GM23338 (cell line): ENCODE measurements at regions not wholly inside any gene's neighbourhood (a gene's known extent, or its start where the extent isn't known, plus 50 kb on each side); places are given as distances from the start of the nearest gene placed in this dataset.

ENCODE experiments used
- ATAC-seq: fragments of 200-7000 bp; cut with Tn5 transposase; 3 replicates; pipeline ENCODE4 v1.9.1; 2020
- DNase-seq: peaks from one replicate; pipeline ENCODE4 v3.0.0-alpha.2; 2015; ENCODE audit warnings: low spot score
- H2AFZ ChIP-seq: fragments of 200-600 bp; sonication (generic); 2 replicates; pipeline ENCODE4 v1.8.0; 2016; ENCODE audit warnings: antibody characterized with exemption, mild to moderate bottlenecking, moderate library complexity
- H3F3A ChIP-seq: fragments of 200-600 bp; sonication (generic); replicated peaks from 2 replicates; pipeline ENCODE4 v1.8.0; 2017; ENCODE audit warnings: antibody characterized with exemption, mixed run types, low read depth
- H3K27ac ChIP-seq: fragments of 200-600 bp; sonication (generic); 2 replicates; pipeline ENCODE4 v1.6.1; 2016; ENCODE audit warnings: low read depth
- H3K27me3 ChIP-seq: fragments of 200-600 bp; sonication (generic); 2 replicates; pipeline ENCODE4 v1.8.0; 2016; ENCODE audit warnings: mild to moderate bottlenecking, mixed run types, moderate library complexity; ENCODE audit not compliant: insufficient read depth
- H3K36me3 ChIP-seq: fragments of 200-600 bp; sonication (generic); 2 replicates; pipeline ENCODE4 v1.8.0; 2016; ENCODE audit warnings: mild to moderate bottlenecking; ENCODE audit not compliant: insufficient read depth
- H3K4me1 ChIP-seq: fragments of 200-600 bp; sonication (generic); 2 replicates; pipeline ENCODE4 v1.8.0; 2016; ENCODE audit warnings: mild to moderate bottlenecking, moderate library complexity; ENCODE audit not compliant: insufficient read depth
- H3K4me2 ChIP-seq: fragments of 200-600 bp; sonication (generic); 2 replicates; pipeline ENCODE4 v1.7.1; 2017; ENCODE audit warnings: mixed run types
- H3K4me3 ChIP-seq: fragments of 200-600 bp; sonication (generic); 2 replicates; pipeline ENCODE4 v1.6.1; 2016; ENCODE audit warnings: mixed run types
- H3K79me2 ChIP-seq: fragments of 200-600 bp; sonication (generic); replicated peaks from 2 replicates; pipeline ENCODE4 v1.8.0; 2017; ENCODE audit warnings: mild to moderate bottlenecking; ENCODE audit not compliant: insufficient read depth
- H3K9me2 ChIP-seq: fragments of 200-600 bp; sonication (generic); 2 replicates; pipeline ENCODE4 v1.8.0; 2017; ENCODE audit not compliant: insufficient read depth
- H4K20me1 ChIP-seq: fragments of 200-600 bp; sonication (generic); replicated peaks from 2 replicates; pipeline ENCODE4 v1.8.0; 2017; ENCODE audit warnings: mild to moderate bottlenecking; ENCODE audit not compliant: insufficient read depth
- H3K27ac Mint-ChIP-seq: 2 replicates; pipeline ENCODE4 v1.8.0; 2020; ENCODE audit warnings: inconsistent platforms, mild to moderate bottlenecking, moderate library complexity, mixed read lengths
- H3K27me3 Mint-ChIP-seq: 3 replicates; pipeline ENCODE4 v1.8.0; 2022; ENCODE audit warnings: low read depth, mild to moderate bottlenecking, moderate library complexity, mixed read lengths, inconsistent platforms; ENCODE audit not compliant: insufficient read depth, poor library complexity
- H3K36me3 Mint-ChIP-seq: 3 replicates; pipeline ENCODE4 v1.8.0; 2021; ENCODE audit warnings: low read depth, mild to moderate bottlenecking, inconsistent platforms, moderate library complexity, mixed read lengths
- H3K4me1 Mint-ChIP-seq: 3 replicates; pipeline ENCODE4 v1.8.0; 2020; ENCODE audit warnings: mild to moderate bottlenecking, inconsistent platforms, mixed read lengths
- H3K4me3 Mint-ChIP-seq: 3 replicates; pipeline ENCODE4 v1.8.0; 2021; ENCODE audit warnings: moderate library complexity, mild to moderate bottlenecking, inconsistent platforms, mixed read lengths
- H3K9me3 Mint-ChIP-seq: 3 replicates; pipeline ENCODE4 v1.8.0; 2020; ENCODE audit warnings: moderate library complexity, mild to moderate bottlenecking, inconsistent platforms, mixed read lengths
- CREB1 ChIP-seq: fragments of 250-450 bp; sonication (Bioruptor Pico); IDR thresholded peaks from 2 replicates; pipeline ENCODE4 v1.5.0; 2020; ENCODE audit warnings: low read depth, mild to moderate bottlenecking, moderate library complexity
- CTCF ChIP-seq, 2 experiments: fragments of 200-600 bp in 1 of 2; sonication (generic) in 1 of 2; conservative IDR thresholded peaks; 2 replicates each; pipeline versions ENCODE4 v1.5.1 to v1.6.1; 2016 to 2017; ENCODE audit warnings: antibody characterized with exemption in 2 of 2, low read depth in 2 of 2, mild to moderate bottlenecking in 2 of 2, moderate library complexity in 1 of 2
- ZNF114 ChIP-seq: fragments of 250-450 bp; sonication (Bioruptor Pico); IDR thresholded peaks from 2 replicates; pipeline ENCODE4 v1.5.0; 2020; ENCODE audit warnings: mild to moderate bottlenecking, moderate library complexity
- TF ChIP-seq, protein P1 (sequence below): fragments of 250-450 bp; sonication (Bioruptor Pico); IDR thresholded peaks from 2 replicates; pipeline ENCODE4 v1.5.0; 2020; ENCODE audit warnings: mild to moderate bottlenecking, moderate library complexity

DNA sequence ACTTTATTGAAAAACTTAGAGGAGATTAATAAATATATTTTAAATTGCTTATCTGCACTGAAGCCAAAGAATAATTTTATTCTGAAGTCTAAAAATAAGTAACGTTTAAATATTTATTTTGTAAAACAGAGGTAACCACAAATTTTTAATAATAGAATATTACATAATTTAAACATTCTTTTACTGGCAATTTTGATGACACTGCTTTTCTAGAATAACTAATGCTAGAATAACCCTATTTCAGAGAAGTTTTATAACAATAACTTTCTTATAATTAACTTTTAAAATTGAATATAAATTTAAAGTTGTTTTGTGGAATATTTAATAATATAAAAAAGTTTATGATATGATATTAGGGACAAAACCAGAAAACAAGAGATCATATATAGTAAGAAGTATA, 409.6 kb upstream of the KCNMB2 start (continued):
- TF ChIP-seq, protein P1, sequence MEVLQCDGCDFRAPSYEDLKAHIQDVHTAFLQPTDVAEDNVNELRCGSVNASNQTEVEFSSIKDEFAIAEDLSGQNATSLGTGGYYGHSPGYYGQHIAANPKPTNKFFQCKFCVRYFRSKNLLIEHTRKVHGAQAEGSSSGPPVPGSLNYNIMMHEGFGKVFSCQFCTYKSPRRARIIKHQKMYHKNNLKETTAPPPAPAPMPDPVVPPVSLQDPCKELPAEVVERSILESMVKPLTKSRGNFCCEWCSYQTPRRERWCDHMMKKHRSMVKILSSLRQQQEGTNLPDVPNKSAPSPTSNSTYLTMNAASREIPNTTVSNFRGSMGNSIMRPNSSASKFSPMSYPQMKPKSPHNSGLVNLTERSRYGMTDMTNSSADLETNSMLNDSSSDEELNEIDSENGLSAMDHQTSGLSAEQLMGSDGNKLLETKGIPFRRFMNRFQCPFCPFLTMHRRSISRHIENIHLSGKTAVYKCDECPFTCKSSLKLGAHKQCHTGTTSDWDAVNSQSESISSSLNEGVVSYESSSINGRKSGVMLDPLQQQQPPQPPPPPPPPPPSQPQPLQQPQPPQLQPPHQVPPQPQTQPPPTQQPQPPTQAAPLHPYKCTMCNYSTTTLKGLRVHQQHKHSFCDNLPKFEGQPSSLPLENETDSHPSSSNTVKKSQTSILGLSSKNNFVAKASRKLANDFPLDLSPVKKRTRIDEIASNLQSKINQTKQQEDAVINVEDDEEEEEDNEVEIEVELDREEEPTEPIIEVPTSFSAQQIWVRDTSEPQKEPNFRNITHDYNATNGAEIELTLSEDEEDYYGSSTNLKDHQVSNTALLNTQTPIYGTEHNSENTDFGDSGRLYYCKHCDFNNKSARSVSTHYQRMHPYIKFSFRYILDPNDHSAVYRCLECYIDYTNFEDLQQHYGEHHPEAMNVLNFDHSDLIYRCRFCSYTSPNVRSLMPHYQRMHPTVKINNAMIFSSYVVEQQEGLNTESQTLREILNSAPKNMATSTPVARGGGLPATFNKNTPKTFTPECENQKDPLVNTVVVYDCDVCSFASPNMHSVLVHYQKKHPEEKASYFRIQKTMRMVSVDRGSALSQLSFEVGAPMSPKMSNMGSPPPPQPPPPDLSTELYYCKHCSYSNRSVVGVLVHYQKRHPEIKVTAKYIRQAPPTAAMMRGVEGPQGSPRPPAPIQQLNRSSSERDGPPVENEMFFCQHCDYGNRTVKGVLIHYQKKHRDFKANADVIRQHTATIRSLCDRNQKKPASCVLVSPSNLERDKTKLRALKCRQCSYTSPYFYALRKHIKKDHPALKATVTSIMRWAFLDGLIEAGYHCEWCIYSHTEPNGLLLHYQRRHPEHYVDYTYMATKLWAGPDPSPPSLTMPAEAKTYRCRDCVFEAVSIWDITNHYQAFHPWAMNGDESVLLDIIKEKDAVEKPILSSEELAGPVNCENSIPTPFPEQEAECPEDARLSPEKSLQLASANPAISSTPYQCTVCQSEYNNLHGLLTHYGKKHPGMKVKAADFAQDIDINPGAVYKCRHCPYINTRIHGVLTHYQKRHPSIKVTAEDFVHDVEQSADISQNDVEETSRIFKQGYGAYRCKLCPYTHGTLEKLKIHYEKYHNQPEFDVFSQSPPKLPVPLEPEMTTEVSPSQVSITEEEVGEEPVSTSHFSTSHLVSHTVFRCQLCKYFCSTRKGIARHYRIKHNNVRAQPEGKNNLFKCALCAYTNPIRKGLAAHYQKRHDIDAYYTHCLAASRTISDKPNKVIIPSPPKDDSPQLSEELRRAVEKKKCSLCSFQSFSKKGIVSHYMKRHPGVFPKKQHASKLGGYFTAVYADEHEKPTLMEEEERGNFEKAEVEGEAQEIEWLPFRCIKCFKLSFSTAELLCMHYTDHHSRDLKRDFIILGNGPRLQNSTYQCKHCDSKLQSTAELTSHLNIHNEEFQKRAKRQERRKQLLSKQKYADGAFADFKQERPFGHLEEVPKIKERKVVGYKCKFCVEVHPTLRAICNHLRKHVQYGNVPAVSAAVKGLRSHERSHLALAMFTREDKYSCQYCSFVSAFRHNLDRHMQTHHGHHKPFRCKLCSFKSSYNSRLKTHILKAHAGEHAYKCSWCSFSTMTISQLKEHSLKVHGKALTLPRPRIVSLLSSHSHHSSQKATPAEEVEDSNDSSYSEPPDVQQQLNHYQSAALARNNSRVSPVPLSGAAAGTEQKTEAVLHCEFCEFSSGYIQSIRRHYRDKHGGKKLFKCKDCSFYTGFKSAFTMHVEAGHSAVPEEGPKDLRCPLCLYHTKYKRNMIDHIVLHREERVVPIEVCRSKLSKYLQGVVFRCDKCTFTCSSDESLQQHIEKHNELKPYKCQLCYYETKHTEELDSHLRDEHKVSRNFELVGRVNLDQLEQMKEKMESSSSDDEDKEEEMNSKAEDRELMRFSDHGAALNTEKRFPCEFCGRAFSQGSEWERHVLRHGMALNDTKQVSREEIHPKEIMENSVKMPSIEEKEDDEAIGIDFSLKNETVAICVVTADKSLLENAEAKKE = no peak
- TF ChIP-seq CREB1 (CRISPR knock-in tag) = no peak

DNA sequence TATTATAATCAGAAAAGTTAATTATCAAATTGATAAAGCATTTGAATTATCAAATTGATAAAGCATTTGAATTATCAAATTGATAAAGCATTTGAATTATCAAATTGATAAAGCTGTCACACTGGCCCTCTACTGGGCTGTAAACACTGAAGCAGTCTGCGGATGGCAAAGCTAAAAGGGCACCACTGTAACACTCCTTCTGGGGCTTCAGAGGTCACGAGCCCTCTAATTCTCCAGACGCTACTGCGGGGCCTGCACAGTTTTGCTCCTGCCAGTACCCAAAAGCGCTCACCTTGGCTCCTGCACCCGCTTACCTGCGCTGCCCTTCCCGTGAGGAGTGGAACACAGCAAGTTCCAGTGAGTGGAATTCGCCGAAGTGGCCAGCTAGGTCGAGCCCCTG, 409.0 kb upstream of the KCNMB2 start:
- Histone ChIP-seq H3K27me3 (no peaks in the 10 kb centered on the region), H3F3A (no peaks in the 10 kb centered on the region), H3K4me3 (no peak overlapping the region), H3K9me2 (no peaks in the 10 kb centered on the region), H3K4me2 (no peak overlapping the region), H3K79me2 (no peaks in the 10 kb centered on the region), H4K20me1 (no peaks in the 10 kb centered on the region), H3K4me1 (no peaks in the 10 kb centered on the region), H3K36me3 (no peaks in the 10 kb centered on the region), H2AFZ (peak overlapping the region; percentile 56; the same call in 1 of the 2 replicates), H3K27ac (no peak overlapping the region)
- H3K27ac Mint-ChIP-seq = no peak overlapping the region
- H3K4me3 Mint-ChIP-seq = no peak overlapping the region
- ATAC-seq = peak; percentile 70
- H3K4me1 Mint-ChIP-seq = no peaks in the 10 kb centered on the region
- H3K9me3 Mint-ChIP-seq = peaks cover 10% of the 10 kb centered on the region
- peak; percentile 27 for DNase-seq
- TF ChIP-seq ZNF114 (CRISPR knock-in tag) (no peak), CTCF (conservative IDR thresholded peaks at IDR 0.05; ENCODE audit: low read depth in 2 of 2) (no peak; a peak in 1 of 4 replicates)
- 0 out of 3 replicates have a peak, but pooled peaks cover 3% of the 10 kb centered on the region for H3K36me3 Mint-ChIP-seq
- H3K27me3 Mint-ChIP-seq = no peaks in the 10 kb centered on the region
